ENCODE measurements at regions not wholly inside any gene's neighbourhood (a gene's known extent, or its start where the extent isn't known, plus 50 kb on each side); places are given as distances from the start of the nearest gene placed in this dataset.
"Not testable (repeated sequence)": the region's sequence is repeated elsewhere in the genome, so short reads cannot be mapped to it uniquely, and the experiment has no call there.

- no peak for DNase-seq (ENCODE audit: low read depth in 2 of 2)
These were observed 152.7 kb downstream of the MYCN start for GRCh38 chr2:16092861-16093638.

GRCh38 chr2:16091576-16092282 is 151.4 kb downstream of the MYCN start:
- DNase-seq (ENCODE audit: low read depth in 2 of 2), result no peak

- DNase-seq (ENCODE audit: low read depth in 2 of 2), result no peak
These were observed 150.6 kb downstream of the MYCN start for GRCh38 chr2:16090650-16091575.

- DNase-seq (ENCODE audit: low read depth in 2 of 2), result not testable (repeated sequence)
These were observed 149.1 kb downstream of the MYCN start for GRCh38 chr2:16089491-16089890.

- DNase-seq (ENCODE audit: low read depth in 2 of 2), result no peak
These were observed 148.4 kb downstream of the MYCN start for GRCh38 chr2:16088802-16089112.

- DNase-seq (ENCODE audit: low read depth in 2 of 2), result no peak
These were observed 147.9 kb downstream of the MYCN start for GRCh38 chr2:16088035-16088801.

- not testable (repeated sequence) for DNase-seq (ENCODE audit: low read depth in 2 of 2)
These were observed 145.8 kb downstream of the MYCN start for GRCh38 chr2:16086136-16086535.

GRCh38 chr2:16085073-16085472 is 144.7 kb downstream of the MYCN start:
- DNase-seq (ENCODE audit: low read depth in 2 of 2), result no peak

- DNase-seq (ENCODE audit: low read depth in 2 of 2), result no peak
These were observed 143.9 kb downstream of the MYCN start for GRCh38 chr2:16084274-16084673.

GRCh38 chr2:16082276-16082675 is 141.9 kb downstream of the MYCN start:
- DNase-seq (ENCODE audit: low read depth in 2 of 2), result no peak

GRCh38 chr2:16081316-16082200 is 141.2 kb downstream of the MYCN start:
- DNase-seq (ENCODE audit: low read depth in 2 of 2), result no peak

- no peak for DNase-seq (ENCODE audit: low read depth in 2 of 2)
These were observed 140.2 kb downstream of the MYCN start for GRCh38 chr2:16080516-16080915.

GRCh38 chr2:16080071-16080470 is 139.7 kb downstream of the MYCN start:
- DNase-seq (ENCODE audit: low read depth in 2 of 2), result no peak

- no peak for DNase-seq (ENCODE audit: low read depth in 2 of 2)
These were observed 139.3 kb downstream of the MYCN start for GRCh38 chr2:16079637-16080036.

GRCh38 chr2:16077601-16078000 is 137.3 kb downstream of the MYCN start:
- DNase-seq (ENCODE audit: low read depth in 2 of 2), result no peak

- no peak for DNase-seq (ENCODE audit: low read depth in 2 of 2)
These were observed 136.6 kb downstream of the MYCN start for GRCh38 chr2:16076911-16077310.

- no peak for DNase-seq (ENCODE audit: low read depth in 2 of 2)
These were observed 135.0 kb downstream of the MYCN start for GRCh38 chr2:16075045-16076012.

GRCh38 chr2:16073921-16074425 is 133.6 kb downstream of the MYCN start:
- DNase-seq (ENCODE audit: low read depth in 2 of 2), result no peak

- no peak for DNase-seq (ENCODE audit: low read depth in 2 of 2)
These were observed 133.1 kb downstream of the MYCN start for GRCh38 chr2:16073471-16073870.
